GM23338 (cell line): ENCODE measurements at regions not wholly inside any gene's neighbourhood (a gene's known extent, or its start where the extent isn't known, plus 50 kb on each side); places are given as distances from the start of the nearest gene placed in this dataset.

Experiments
- ATAC-seq: fragments of 200-7000 bp; cut with Tn5 transposase; 3 replicates; pipeline ENCODE4 v1.9.1; 2020
- DNase-seq: peaks from one replicate; pipeline ENCODE4 v3.0.0-alpha.2; 2015; ENCODE audit warnings: low spot score
- H2AFZ ChIP-seq: fragments of 200-600 bp; sonication (generic); 2 replicates; pipeline ENCODE4 v1.8.0; 2016; ENCODE audit warnings: antibody characterized with exemption, mild to moderate bottlenecking, moderate library complexity
- H3F3A ChIP-seq: fragments of 200-600 bp; sonication (generic); replicated peaks from 2 replicates; pipeline ENCODE4 v1.8.0; 2017; ENCODE audit warnings: antibody characterized with exemption, mixed run types, low read depth
- H3K27ac ChIP-seq: fragments of 200-600 bp; sonication (generic); 2 replicates; pipeline ENCODE4 v1.6.1; 2016; ENCODE audit warnings: low read depth
- H3K27me3 ChIP-seq: fragments of 200-600 bp; sonication (generic); 2 replicates; pipeline ENCODE4 v1.8.0; 2016; ENCODE audit warnings: mild to moderate bottlenecking, mixed run types, moderate library complexity; ENCODE audit not compliant: insufficient read depth
- H3K36me3 ChIP-seq: fragments of 200-600 bp; sonication (generic); 2 replicates; pipeline ENCODE4 v1.8.0; 2016; ENCODE audit warnings: mild to moderate bottlenecking; ENCODE audit not compliant: insufficient read depth
- H3K4me1 ChIP-seq: fragments of 200-600 bp; sonication (generic); 2 replicates; pipeline ENCODE4 v1.8.0; 2016; ENCODE audit warnings: mild to moderate bottlenecking, moderate library complexity; ENCODE audit not compliant: insufficient read depth
- H3K4me2 ChIP-seq: fragments of 200-600 bp; sonication (generic); 2 replicates; pipeline ENCODE4 v1.7.1; 2017; ENCODE audit warnings: mixed run types
- H3K4me3 ChIP-seq: fragments of 200-600 bp; sonication (generic); 2 replicates; pipeline ENCODE4 v1.6.1; 2016; ENCODE audit warnings: mixed run types
- H3K79me2 ChIP-seq: fragments of 200-600 bp; sonication (generic); replicated peaks from 2 replicates; pipeline ENCODE4 v1.8.0; 2017; ENCODE audit warnings: mild to moderate bottlenecking; ENCODE audit not compliant: insufficient read depth
- H3K9me2 ChIP-seq: fragments of 200-600 bp; sonication (generic); 2 replicates; pipeline ENCODE4 v1.8.0; 2017; ENCODE audit not compliant: insufficient read depth
- H4K20me1 ChIP-seq: fragments of 200-600 bp; sonication (generic); replicated peaks from 2 replicates; pipeline ENCODE4 v1.8.0; 2017; ENCODE audit warnings: mild to moderate bottlenecking; ENCODE audit not compliant: insufficient read depth
- H3K27ac Mint-ChIP-seq: 2 replicates; pipeline ENCODE4 v1.8.0; 2020; ENCODE audit warnings: inconsistent platforms, mild to moderate bottlenecking, moderate library complexity, mixed read lengths
- H3K27me3 Mint-ChIP-seq: 3 replicates; pipeline ENCODE4 v1.8.0; 2022; ENCODE audit warnings: low read depth, mild to moderate bottlenecking, moderate library complexity, mixed read lengths, inconsistent platforms; ENCODE audit not compliant: insufficient read depth, poor library complexity
- H3K36me3 Mint-ChIP-seq: 3 replicates; pipeline ENCODE4 v1.8.0; 2021; ENCODE audit warnings: low read depth, mild to moderate bottlenecking, inconsistent platforms, moderate library complexity, mixed read lengths
- H3K4me1 Mint-ChIP-seq: 3 replicates; pipeline ENCODE4 v1.8.0; 2020; ENCODE audit warnings: mild to moderate bottlenecking, inconsistent platforms, mixed read lengths
- H3K4me3 Mint-ChIP-seq: 3 replicates; pipeline ENCODE4 v1.8.0; 2021; ENCODE audit warnings: moderate library complexity, mild to moderate bottlenecking, inconsistent platforms, mixed read lengths
- H3K9me3 Mint-ChIP-seq: 3 replicates; pipeline ENCODE4 v1.8.0; 2020; ENCODE audit warnings: moderate library complexity, mild to moderate bottlenecking, inconsistent platforms, mixed read lengths
- CREB1 ChIP-seq: fragments of 250-450 bp; sonication (Bioruptor Pico); IDR thresholded peaks from 2 replicates; pipeline ENCODE4 v1.5.0; 2020; ENCODE audit warnings: low read depth, mild to moderate bottlenecking, moderate library complexity
- EZH2phosphoT487 ChIP-seq: fragments of 200-600 bp; sonication (generic); IDR thresholded peaks from one replicate; pipeline ENCODE4 v1.8.1; 2018; ENCODE audit warnings: antibody characterized with exemption; ENCODE audit not compliant: unreplicated experiment
- NANOG ChIP-seq: IDR thresholded peaks from 2 replicates; pipeline ENCODE4 v1.6.1; 2016; ENCODE audit warnings: antibody characterized with exemption, borderline replicate concordance
- POLR2AphosphoS5 ChIP-seq: IDR thresholded peaks from 2 replicates; pipeline ENCODE4 v1.6.1; 2016; ENCODE audit warnings: antibody characterized with exemption, low read depth
- ZNF114 ChIP-seq: fragments of 250-450 bp; sonication (Bioruptor Pico); IDR thresholded peaks from 2 replicates; pipeline ENCODE4 v1.5.0; 2020; ENCODE audit warnings: mild to moderate bottlenecking, moderate library complexity
- ZNF331 ChIP-seq: fragments of 250-450 bp; sonication (Bioruptor Pico); IDR thresholded peaks from 2 replicates; pipeline ENCODE4 v1.5.0; 2020; ENCODE audit warnings: low read depth, mild to moderate bottlenecking, moderate library complexity
- TF ChIP-seq, protein P1 (sequence below), 2 experiments: fragments of 200-600 bp in 1 of 2; sonication (generic) in 1 of 2; conservative IDR thresholded peaks; 2 replicates each; pipeline versions ENCODE4 v1.5.1 to v1.6.1; 2016 to 2017; ENCODE audit warnings: antibody characterized with exemption in 2 of 2, low read depth in 2 of 2, mild to moderate bottlenecking in 2 of 2, moderate library complexity in 1 of 2
- TF ChIP-seq, protein P2 (sequence below): fragments of 250-450 bp; sonication (Bioruptor Pico); IDR thresholded peaks from 2 replicates; pipeline ENCODE4 v1.5.0; 2020; ENCODE audit warnings: mild to moderate bottlenecking, moderate library complexity
- TF ChIP-seq, protein P3 (sequence below): IDR thresholded peaks from one replicate; pipeline ENCODE4 v1.6.1; 2018; ENCODE audit warnings: antibody characterized with exemption; ENCODE audit not compliant: unreplicated experiment
- TF ChIP-seq, protein P4 (sequence below): IDR thresholded peaks from 2 replicates; pipeline ENCODE4 v1.6.1; 2016; ENCODE audit warnings: antibody characterized with exemption

DNA sequence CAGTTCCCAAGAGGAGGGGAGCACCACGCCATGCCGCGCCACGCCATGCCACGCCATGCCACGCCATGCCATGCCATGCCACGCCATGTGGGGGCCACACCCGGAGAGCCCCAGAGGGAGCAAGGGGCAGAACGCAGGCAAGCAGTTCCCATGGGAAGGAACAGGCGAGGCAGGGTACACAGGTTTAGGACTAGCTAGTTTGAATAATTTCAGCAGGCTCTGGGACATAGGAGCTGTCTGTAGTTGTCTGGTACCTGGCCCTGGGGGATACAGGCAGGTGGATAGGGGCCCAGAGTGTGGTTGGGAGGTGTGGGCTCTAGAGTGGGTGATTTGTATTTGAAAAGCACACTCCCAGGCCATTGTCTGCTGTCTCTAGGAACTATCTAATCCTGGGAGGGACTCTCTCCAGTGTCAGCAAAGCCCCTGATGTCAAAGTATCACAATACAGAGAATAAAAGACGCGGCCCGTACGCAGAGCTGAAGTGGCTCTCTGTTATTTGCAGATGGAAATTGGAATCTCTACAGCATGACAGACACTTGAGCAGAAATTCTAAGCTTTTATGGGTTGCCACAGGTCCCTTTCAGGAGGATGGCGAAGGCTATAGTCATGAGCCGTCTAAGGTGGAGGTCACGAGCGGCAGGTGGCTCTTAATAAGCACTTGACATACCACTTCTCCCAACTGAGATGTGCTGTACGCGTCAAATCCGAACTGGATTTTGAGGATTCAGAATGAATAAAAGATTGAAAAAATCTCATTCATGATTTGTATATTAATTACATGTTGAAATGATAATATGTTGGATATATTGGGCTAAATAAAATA lies 220.8 kb upstream of the TNRC6C start (continued):
- TF ChIP-seq ZNF114 (CRISPR knock-in tag) (no peak), NANOG (no peak), CREB1 (CRISPR knock-in tag) (no peak), EZH2phosphoT487 (no peak)
- TF ChIP-seq, protein P1, sequence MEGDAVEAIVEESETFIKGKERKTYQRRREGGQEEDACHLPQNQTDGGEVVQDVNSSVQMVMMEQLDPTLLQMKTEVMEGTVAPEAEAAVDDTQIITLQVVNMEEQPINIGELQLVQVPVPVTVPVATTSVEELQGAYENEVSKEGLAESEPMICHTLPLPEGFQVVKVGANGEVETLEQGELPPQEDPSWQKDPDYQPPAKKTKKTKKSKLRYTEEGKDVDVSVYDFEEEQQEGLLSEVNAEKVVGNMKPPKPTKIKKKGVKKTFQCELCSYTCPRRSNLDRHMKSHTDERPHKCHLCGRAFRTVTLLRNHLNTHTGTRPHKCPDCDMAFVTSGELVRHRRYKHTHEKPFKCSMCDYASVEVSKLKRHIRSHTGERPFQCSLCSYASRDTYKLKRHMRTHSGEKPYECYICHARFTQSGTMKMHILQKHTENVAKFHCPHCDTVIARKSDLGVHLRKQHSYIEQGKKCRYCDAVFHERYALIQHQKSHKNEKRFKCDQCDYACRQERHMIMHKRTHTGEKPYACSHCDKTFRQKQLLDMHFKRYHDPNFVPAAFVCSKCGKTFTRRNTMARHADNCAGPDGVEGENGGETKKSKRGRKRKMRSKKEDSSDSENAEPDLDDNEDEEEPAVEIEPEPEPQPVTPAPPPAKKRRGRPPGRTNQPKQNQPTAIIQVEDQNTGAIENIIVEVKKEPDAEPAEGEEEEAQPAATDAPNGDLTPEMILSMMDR (conservative IDR thresholded peaks at IDR 0.05; ENCODE audit: low read depth in 2 of 2) = no peak

DNA sequence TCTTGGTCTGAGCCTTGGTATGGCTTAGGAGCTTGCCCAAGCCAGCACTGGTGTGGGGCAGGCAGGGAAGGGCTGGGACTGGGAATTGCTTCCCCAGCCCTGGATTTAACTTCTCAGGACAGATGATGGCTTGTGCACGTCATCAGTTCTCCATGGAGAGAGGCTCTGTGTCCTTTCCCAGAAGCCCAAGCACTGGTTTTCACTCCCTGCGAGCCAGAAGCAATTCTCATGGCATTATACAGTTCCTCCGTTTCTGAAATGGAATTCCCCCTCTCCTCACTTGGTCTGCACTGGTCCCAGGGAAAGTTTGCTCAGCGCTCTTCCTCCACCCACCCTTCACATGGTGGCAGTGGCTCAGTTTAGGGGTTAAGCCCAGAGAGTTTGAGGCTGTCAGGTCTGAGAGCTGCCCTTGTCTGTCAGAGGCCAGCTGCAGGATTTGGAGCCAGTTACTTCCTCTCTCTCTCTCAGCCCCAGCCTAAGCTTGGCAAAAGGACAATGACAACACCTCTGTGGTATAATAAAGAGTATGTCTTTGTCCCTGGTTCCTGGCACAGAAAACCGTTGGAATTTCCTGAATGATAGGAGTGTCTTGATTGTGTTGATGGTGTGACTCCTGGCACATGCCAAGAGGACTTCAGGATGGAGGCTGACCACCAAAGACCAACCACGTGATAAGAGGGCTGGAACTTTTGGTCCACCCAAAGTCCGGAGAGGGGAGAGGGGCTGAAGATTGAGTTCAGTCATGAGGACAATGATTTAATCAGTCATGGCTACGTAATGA lies 219.6 kb upstream of the TNRC6C start:
- H3K27ac Mint-ChIP-seq = no peak overlapping the region
- peaks cover 35% of the 10 kb centered on the region for H3K4me1 Mint-ChIP-seq
- 0 out of 2 replicates have a peak, but pooled peaks cover 4% of the 10 kb centered on the region for H3K9me2 ChIP-seq
- peaks cover 40% of the 10 kb centered on the region for H3K27me3 Mint-ChIP-seq
- H3K27ac ChIP-seq = no peak overlapping the region
- no peak overlapping the region for H3K4me3 ChIP-seq
- no peak overlapping the region for H3K4me2 ChIP-seq
- no peaks in the 10 kb centered on the region for H3F3A ChIP-seq
- H2AFZ ChIP-seq = no peak overlapping the region
- H3K79me2 ChIP-seq = no peaks in the 10 kb centered on the region
- no peaks in the 10 kb centered on the region for H3K36me3 ChIP-seq
- DNase-seq (no peak), ATAC-seq (no peak)
- H3K27me3 ChIP-seq = no peaks in the 10 kb centered on the region
- H3K4me1 ChIP-seq = peaks cover 6% of the 10 kb centered on the region; the same call in 1 of the 2 replicates
- H3K4me3 Mint-ChIP-seq = no peak overlapping the region
- H3K36me3 Mint-ChIP-seq = no peaks in the 10 kb centered on the region; the same call in 2 of the 3 replicates
- H4K20me1 ChIP-seq = no peaks in the 10 kb centered on the region
- H3K9me3 Mint-ChIP-seq = peaks cover 6% of the 10 kb centered on the region
- TF ChIP-seq POLR2AphosphoS5 (no peak), ZNF331 (CRISPR knock-in tag) (no peak), ZNF114 (CRISPR knock-in tag) (no peak), EZH2phosphoT487 (no peak)
- TF ChIP-seq, protein P2, sequence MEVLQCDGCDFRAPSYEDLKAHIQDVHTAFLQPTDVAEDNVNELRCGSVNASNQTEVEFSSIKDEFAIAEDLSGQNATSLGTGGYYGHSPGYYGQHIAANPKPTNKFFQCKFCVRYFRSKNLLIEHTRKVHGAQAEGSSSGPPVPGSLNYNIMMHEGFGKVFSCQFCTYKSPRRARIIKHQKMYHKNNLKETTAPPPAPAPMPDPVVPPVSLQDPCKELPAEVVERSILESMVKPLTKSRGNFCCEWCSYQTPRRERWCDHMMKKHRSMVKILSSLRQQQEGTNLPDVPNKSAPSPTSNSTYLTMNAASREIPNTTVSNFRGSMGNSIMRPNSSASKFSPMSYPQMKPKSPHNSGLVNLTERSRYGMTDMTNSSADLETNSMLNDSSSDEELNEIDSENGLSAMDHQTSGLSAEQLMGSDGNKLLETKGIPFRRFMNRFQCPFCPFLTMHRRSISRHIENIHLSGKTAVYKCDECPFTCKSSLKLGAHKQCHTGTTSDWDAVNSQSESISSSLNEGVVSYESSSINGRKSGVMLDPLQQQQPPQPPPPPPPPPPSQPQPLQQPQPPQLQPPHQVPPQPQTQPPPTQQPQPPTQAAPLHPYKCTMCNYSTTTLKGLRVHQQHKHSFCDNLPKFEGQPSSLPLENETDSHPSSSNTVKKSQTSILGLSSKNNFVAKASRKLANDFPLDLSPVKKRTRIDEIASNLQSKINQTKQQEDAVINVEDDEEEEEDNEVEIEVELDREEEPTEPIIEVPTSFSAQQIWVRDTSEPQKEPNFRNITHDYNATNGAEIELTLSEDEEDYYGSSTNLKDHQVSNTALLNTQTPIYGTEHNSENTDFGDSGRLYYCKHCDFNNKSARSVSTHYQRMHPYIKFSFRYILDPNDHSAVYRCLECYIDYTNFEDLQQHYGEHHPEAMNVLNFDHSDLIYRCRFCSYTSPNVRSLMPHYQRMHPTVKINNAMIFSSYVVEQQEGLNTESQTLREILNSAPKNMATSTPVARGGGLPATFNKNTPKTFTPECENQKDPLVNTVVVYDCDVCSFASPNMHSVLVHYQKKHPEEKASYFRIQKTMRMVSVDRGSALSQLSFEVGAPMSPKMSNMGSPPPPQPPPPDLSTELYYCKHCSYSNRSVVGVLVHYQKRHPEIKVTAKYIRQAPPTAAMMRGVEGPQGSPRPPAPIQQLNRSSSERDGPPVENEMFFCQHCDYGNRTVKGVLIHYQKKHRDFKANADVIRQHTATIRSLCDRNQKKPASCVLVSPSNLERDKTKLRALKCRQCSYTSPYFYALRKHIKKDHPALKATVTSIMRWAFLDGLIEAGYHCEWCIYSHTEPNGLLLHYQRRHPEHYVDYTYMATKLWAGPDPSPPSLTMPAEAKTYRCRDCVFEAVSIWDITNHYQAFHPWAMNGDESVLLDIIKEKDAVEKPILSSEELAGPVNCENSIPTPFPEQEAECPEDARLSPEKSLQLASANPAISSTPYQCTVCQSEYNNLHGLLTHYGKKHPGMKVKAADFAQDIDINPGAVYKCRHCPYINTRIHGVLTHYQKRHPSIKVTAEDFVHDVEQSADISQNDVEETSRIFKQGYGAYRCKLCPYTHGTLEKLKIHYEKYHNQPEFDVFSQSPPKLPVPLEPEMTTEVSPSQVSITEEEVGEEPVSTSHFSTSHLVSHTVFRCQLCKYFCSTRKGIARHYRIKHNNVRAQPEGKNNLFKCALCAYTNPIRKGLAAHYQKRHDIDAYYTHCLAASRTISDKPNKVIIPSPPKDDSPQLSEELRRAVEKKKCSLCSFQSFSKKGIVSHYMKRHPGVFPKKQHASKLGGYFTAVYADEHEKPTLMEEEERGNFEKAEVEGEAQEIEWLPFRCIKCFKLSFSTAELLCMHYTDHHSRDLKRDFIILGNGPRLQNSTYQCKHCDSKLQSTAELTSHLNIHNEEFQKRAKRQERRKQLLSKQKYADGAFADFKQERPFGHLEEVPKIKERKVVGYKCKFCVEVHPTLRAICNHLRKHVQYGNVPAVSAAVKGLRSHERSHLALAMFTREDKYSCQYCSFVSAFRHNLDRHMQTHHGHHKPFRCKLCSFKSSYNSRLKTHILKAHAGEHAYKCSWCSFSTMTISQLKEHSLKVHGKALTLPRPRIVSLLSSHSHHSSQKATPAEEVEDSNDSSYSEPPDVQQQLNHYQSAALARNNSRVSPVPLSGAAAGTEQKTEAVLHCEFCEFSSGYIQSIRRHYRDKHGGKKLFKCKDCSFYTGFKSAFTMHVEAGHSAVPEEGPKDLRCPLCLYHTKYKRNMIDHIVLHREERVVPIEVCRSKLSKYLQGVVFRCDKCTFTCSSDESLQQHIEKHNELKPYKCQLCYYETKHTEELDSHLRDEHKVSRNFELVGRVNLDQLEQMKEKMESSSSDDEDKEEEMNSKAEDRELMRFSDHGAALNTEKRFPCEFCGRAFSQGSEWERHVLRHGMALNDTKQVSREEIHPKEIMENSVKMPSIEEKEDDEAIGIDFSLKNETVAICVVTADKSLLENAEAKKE (CRISPR knock-in tag) = no peak
- TF ChIP-seq, protein P3, sequence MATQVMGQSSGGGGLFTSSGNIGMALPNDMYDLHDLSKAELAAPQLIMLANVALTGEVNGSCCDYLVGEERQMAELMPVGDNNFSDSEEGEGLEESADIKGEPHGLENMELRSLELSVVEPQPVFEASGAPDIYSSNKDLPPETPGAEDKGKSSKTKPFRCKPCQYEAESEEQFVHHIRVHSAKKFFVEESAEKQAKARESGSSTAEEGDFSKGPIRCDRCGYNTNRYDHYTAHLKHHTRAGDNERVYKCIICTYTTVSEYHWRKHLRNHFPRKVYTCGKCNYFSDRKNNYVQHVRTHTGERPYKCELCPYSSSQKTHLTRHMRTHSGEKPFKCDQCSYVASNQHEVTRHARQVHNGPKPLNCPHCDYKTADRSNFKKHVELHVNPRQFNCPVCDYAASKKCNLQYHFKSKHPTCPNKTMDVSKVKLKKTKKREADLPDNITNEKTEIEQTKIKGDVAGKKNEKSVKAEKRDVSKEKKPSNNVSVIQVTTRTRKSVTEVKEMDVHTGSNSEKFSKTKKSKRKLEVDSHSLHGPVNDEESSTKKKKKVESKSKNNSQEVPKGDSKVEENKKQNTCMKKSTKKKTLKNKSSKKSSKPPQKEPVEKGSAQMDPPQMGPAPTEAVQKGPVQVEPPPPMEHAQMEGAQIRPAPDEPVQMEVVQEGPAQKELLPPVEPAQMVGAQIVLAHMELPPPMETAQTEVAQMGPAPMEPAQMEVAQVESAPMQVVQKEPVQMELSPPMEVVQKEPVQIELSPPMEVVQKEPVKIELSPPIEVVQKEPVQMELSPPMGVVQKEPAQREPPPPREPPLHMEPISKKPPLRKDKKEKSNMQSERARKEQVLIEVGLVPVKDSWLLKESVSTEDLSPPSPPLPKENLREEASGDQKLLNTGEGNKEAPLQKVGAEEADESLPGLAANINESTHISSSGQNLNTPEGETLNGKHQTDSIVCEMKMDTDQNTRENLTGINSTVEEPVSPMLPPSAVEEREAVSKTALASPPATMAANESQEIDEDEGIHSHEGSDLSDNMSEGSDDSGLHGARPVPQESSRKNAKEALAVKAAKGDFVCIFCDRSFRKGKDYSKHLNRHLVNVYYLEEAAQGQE = no peak
- TF ChIP-seq, protein P4, sequence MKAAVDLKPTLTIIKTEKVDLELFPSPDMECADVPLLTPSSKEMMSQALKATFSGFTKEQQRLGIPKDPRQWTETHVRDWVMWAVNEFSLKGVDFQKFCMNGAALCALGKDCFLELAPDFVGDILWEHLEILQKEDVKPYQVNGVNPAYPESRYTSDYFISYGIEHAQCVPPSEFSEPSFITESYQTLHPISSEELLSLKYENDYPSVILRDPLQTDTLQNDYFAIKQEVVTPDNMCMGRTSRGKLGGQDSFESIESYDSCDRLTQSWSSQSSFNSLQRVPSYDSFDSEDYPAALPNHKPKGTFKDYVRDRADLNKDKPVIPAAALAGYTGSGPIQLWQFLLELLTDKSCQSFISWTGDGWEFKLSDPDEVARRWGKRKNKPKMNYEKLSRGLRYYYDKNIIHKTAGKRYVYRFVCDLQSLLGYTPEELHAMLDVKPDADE = no peak
